TTC549 (cell line): ENCODE measurements at regions not wholly inside any gene's neighbourhood (a gene's known extent, or its start where the extent isn't known, plus 50 kb on each side); places are given as distances from the start of the nearest gene placed in this dataset.

Experiments
- FAIRE-seq: peaks from 2 replicates; lab custom pipeline; 2012; peaks lifted over from hg19 to GRCh38; lab: Jason Lieb, UNC

GRCh38 chr5:77569409-77569808 is 69.1 kb downstream of the OTP start:
- no peak for FAIRE-seq

GRCh38 chr5:77568555-77568954 is 70.0 kb downstream of the OTP start:
- no peak for FAIRE-seq

GRCh38 chr5:77568082-77568481 is 70.4 kb downstream of the OTP start:
- FAIRE-seq, result no peak

GRCh38 chr5:77563475-77563874 is 71.4 kb upstream of the WDR41 start:
- FAIRE-seq, result no peak

GRCh38 chr5:77561965-77562364 is 69.8 kb upstream of the WDR41 start:
- no peak for FAIRE-seq

GRCh38 chr5:77560677-77561263 is 68.7 kb upstream of the WDR41 start:
- peak; percentile 95 for FAIRE-seq

- no peak for FAIRE-seq
Measured at GRCh38 chr5:77558266-77558665, 66.2 kb upstream of the WDR41 start.

- FAIRE-seq, result no peak
Measured at GRCh38 chr5:77550406-77550805, 58.3 kb upstream of the WDR41 start.

- no peak for FAIRE-seq
Measured at GRCh38 chr5:77545285-77545684, 53.2 kb upstream of the WDR41 start.
